IMR-90 (cell line): ENCODE measurements at regions not wholly inside any gene's neighbourhood (a gene's known extent, or its start where the extent isn't known, plus 50 kb on each side); places are given as distances from the start of the nearest gene placed in this dataset.

Experiments used
- ATAC-seq: fragments of 200-7000 bp; cut with Tn5 transposase; 2 replicates; pipeline ENCODE4 v1.9.1; 2020; ENCODE audit warnings: low read depth, mild to moderate bottlenecking, moderate library complexity
- BruUV-seq: library from RNA; stranded (reverse); fragments of 400-500 nt; replicated peaks from 2 replicates; lab custom pipeline; 2021; lab: Mats Ljungman, UMichigan
- CTCF ChIA-PET: fragments of 300-600 bp; formaldehyde crosslinking; extraction: SDS; loops from one replicate; lab custom pipeline; 2021; ENCODE audit warnings: antibody characterized with exemption; lab: Yijun Ruan, JAX
- POLR2A ChIA-PET: fragments of 300-600 bp; sonication (Branson Sonifier 250); formaldehyde crosslinking; loops from one replicate; lab custom pipeline; 2022; ENCODE audit warnings: antibody characterized with exemption; ENCODE audit not compliant: unreplicated experiment; lab: Charles Lee
- DNase-seq: peaks from one replicate; pipeline ENCODE4 v3.0.0; 2013
- H2AFZ ChIP-seq: replicated peaks from 2 replicates; pipeline ENCODE3; 2013; ENCODE audit warnings: low read length, mild to moderate bottlenecking; ENCODE audit not compliant: poor library complexity
- H2AK5ac ChIP-seq: 2 replicates; pipeline ENCODE4 v1.6.1; 2013; ENCODE audit warnings: low read depth, low read length, inconsistent platforms
- H2AK9ac ChIP-seq: replicated peaks from 2 replicates; pipeline ENCODE3; 2013; ENCODE audit warnings: mild to moderate bottlenecking, low read depth, low read length, moderate library complexity; ENCODE audit not compliant: poor library complexity
- H2BK120ac ChIP-seq: 2 replicates; pipeline ENCODE4 v1.6.1; 2013; ENCODE audit warnings: low read depth, low read length, inconsistent platforms
- H2BK15ac ChIP-seq: 3 replicates; pipeline ENCODE4 v1.6.1; 2013; ENCODE audit warnings: low read depth, low read length, inconsistent platforms
- H2BK20ac ChIP-seq: 2 replicates; pipeline ENCODE4 v1.6.1; 2013; ENCODE audit warnings: low read depth, mild to moderate bottlenecking, inconsistent platforms, low read length, moderate library complexity
- H2BK5ac ChIP-seq: 2 replicates; pipeline ENCODE4 v1.6.1; 2013; ENCODE audit warnings: mild to moderate bottlenecking, low read depth, low read length, inconsistent platforms; ENCODE audit not compliant: poor library complexity, severe bottlenecking
- H3K14ac ChIP-seq: replicated peaks from 2 replicates; pipeline ENCODE4 v1.6.1; 2013; ENCODE audit warnings: low read depth, low read length, inconsistent platforms
- H3K18ac ChIP-seq: 2 replicates; pipeline ENCODE4 v1.6.1; 2013; ENCODE audit warnings: low read depth, low read length, control low read depth
- H3K23ac ChIP-seq: 2 replicates; pipeline ENCODE4 v1.6.1; 2013; ENCODE audit warnings: low read depth, low read length, inconsistent platforms
- H3K27ac ChIP-seq: 2 replicates; pipeline ENCODE4 v1.5.1; 2013; ENCODE audit warnings: mild to moderate bottlenecking, control low read depth, low read length; ENCODE audit not compliant: insufficient read depth
- H3K27me3 ChIP-seq: 2 replicates; pipeline ENCODE4 v1.6.1; 2013; ENCODE audit warnings: low read length; ENCODE audit not compliant: control insufficient read depth, insufficient read depth
- H3K36me3 ChIP-seq: 2 replicates; pipeline ENCODE4 v1.6.1; 2013; ENCODE audit warnings: low read length, mixed read lengths; ENCODE audit not compliant: control insufficient read depth, insufficient read depth
- H3K4ac ChIP-seq: 2 replicates; pipeline ENCODE4 v1.6.1; 2013; ENCODE audit warnings: low read depth, low read length, inconsistent platforms
- H3K4me1 ChIP-seq: 2 replicates; pipeline ENCODE4 v1.6.1; 2013; ENCODE audit warnings: low read length, mixed read lengths; ENCODE audit not compliant: control insufficient read depth, insufficient read depth
- H3K4me2 ChIP-seq: 2 replicates; pipeline ENCODE4 v1.6.1; 2013; ENCODE audit warnings: low read depth, mild to moderate bottlenecking, control low read depth, low read length, moderate library complexity
- H3K4me3 ChIP-seq: 2 replicates; pipeline ENCODE4 v1.5.1; 2013; ENCODE audit warnings: low read depth, mild to moderate bottlenecking, control low read depth, low read length, moderate library complexity; ENCODE audit not compliant: insufficient read depth
- H3K56ac ChIP-seq: 2 replicates; pipeline ENCODE4 v1.6.1; 2013; ENCODE audit warnings: low read length, inconsistent platforms; ENCODE audit not compliant: insufficient read depth; ENCODE audit errors: extremely low read depth
- H3K79me1 ChIP-seq, 2 experiments: 2 replicates each; pipeline ENCODE4 v1.6.1; 2013; ENCODE audit warnings: low read length in 2 of 2, inconsistent platforms in 1 of 2, low read depth in 1 of 2
- H3K9ac ChIP-seq: 2 replicates; pipeline ENCODE4 v1.6.1; 2013; ENCODE audit warnings: low read depth, low read length, control low read depth
- H3K9me1 ChIP-seq: 2 replicates; pipeline ENCODE4 v1.6.1; 2013; ENCODE audit warnings: low read length, inconsistent platforms; ENCODE audit not compliant: insufficient read depth
- H3K9me3 ChIP-seq: 2 replicates; pipeline ENCODE4 v1.6.1; 2013; ENCODE audit warnings: low read length; ENCODE audit not compliant: control insufficient read depth, insufficient read depth
- H4K20me1 ChIP-seq: 2 replicates; pipeline ENCODE4 v1.6.1; 2013; ENCODE audit warnings: low read length, inconsistent platforms; ENCODE audit not compliant: insufficient read depth
- H4K5ac ChIP-seq: 2 replicates; pipeline ENCODE4 v1.6.1; 2013; ENCODE audit warnings: mild to moderate bottlenecking, low read depth, low read length, control low read depth
- H4K8ac ChIP-seq, 2 experiments: 2 replicates each; pipeline ENCODE4 v1.6.1; 2013; ENCODE audit warnings: low read depth in 2 of 2, low read length in 2 of 2, control low read depth in 1 of 2, inconsistent platforms in 1 of 2
- H4K91ac ChIP-seq: 2 replicates; pipeline ENCODE4 v1.6.1; 2013; ENCODE audit warnings: low read depth, low read length, inconsistent platforms; ENCODE audit not compliant: insufficient read depth
- BHLHE40 ChIP-seq: fragments of 150-350 bp; IDR thresholded peaks from 2 replicates; pipeline ENCODE4 v1.6.1; 2016; ENCODE audit warnings: mild to moderate bottlenecking, low read depth, low read length
- CEBPB ChIP-seq: IDR thresholded peaks from 2 replicates; pipeline ENCODE4 v1.6.1; 2012; ENCODE audit warnings: low read depth, low read length, improper control_type of control experiment
- CHD1 ChIP-seq: IDR thresholded peaks from 2 replicates; pipeline ENCODE4 v1.6.1; 2012; ENCODE audit warnings: low read depth, low read length, improper control_type of control experiment
- FOS ChIP-seq: fragments of 150-350 bp; IDR thresholded peaks from 2 replicates; pipeline ENCODE4 v1.6.1; 2016; ENCODE audit warnings: low read depth, low read length
- MAFK ChIP-seq: IDR thresholded peaks from 2 replicates; pipeline ENCODE4 v1.6.1; 2012; ENCODE audit warnings: low read depth, low read length, improper control_type of control experiment
- NFE2L2 ChIP-seq: fragments of 150-350 bp; IDR thresholded peaks from 2 replicates; pipeline ENCODE4 v1.6.1; 2016; ENCODE audit warnings: low read depth, mild to moderate bottlenecking, low read length
- POLR2A ChIP-seq: IDR thresholded peaks from 2 replicates; pipeline ENCODE4 v1.6.1; 2012; ENCODE audit warnings: mild to moderate bottlenecking, low read depth, low read length
- RAD21 ChIP-seq: IDR thresholded peaks from 2 replicates; pipeline ENCODE4 v1.6.1; 2012; ENCODE audit warnings: low read length, improper control_type of control experiment
- RCOR1 ChIP-seq: IDR thresholded peaks from 2 replicates; pipeline ENCODE4 v1.6.1; 2012; ENCODE audit warnings: mild to moderate bottlenecking, low read length, improper control_type of control experiment; ENCODE audit not compliant: insufficient replicate concordance
- RFX5 ChIP-seq: IDR thresholded peaks from 2 replicates; pipeline ENCODE4 v1.8.0; 2012; ENCODE audit warnings: low read depth, mild to moderate bottlenecking, low read length, moderate library complexity
- whole genome bisulfite sequencing, 2 experiments: methylation state at CpG; one replicate each; pipeline versions ENCODE4 v1.1.5 to v1.1.7; 2013; ENCODE audit warnings: missing lambda C conversion rate in 2 of 2; ENCODE audit not compliant: insufficient read length in 1 of 2; ENCODE audit errors: extremely low coverage in 2 of 2; 5-methylcytosine and 5-hydroxymethylcytosine counted together
- dilution Hi-C: fragments of 300-500 bp; cut with HindIII; formaldehyde crosslinking; loops from one replicate; pipeline ENCODE4 v1.14.3; 2018; ENCODE audit warnings: low sequenced_read_pairs; ENCODE audit not compliant: unreplicated experiment
- in situ Hi-C: fragments of 300-500 bp; cut with MboI; formaldehyde crosslinking; loops from 3 replicates; pipeline ENCODE4 v1.14.3; 2019; ENCODE audit warnings: low sequenced_read_pairs, inconsistent platforms, mixed read lengths
- intact Hi-C: fragments of 100-400 bp; cut with micrococcal nuclease; formaldehyde crosslinking; loops from 2 replicates; pipeline ENCODE4 v1.10.0; 2022
- TF ChIP-seq, protein P1 (sequence below): conservative IDR thresholded peaks from 2 replicates; pipeline ENCODE4 v1.5.1; 2012; ENCODE audit warnings: mild to moderate bottlenecking, low read depth, low read length, improper control_type of control experiment

DNA sequence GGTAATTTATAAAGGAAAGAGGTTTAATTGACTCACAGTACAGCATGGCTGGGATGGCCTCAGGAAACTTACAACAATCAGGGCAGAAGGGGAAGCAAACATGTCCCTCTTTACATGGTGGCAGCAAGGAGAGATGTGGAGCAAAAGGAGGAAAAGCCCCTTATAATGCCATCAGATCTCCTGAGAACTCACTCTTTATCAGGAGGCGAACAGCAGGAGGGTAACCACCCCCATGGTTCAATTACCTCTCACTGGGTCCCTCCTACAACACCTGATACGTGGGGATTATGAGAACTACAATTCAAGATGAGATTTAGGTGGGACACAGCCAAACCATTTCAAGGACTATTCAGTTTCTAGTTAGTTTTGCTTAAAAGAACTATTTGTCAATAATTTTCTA, 453.3 kb downstream of the C12orf50 start:
- Histone ChIP-seq H4K20me1 (no peaks in the 10 kb centered on the region), H2BK20ac (no peak overlapping the region), H2BK5ac (no peak overlapping the region), H3K18ac (no peak overlapping the region), H4K91ac (no peak overlapping the region), H3K9me1 (no peaks in the 10 kb centered on the region), H3K56ac (no peak overlapping the region), H3K4me1 (no peaks in the 10 kb centered on the region), H3K9me3 (no peaks in the 10 kb centered on the region), H3K79me1 (no peaks in the 10 kb centered on the region), H3K4me2 (no peak overlapping the region), H2AFZ (no peak overlapping the region), H2BK15ac (no peak overlapping the region), H2BK120ac (no peak overlapping the region), H2AK5ac (no peak overlapping the region), H3K27me3 (no peaks in the 10 kb centered on the region), H3K4me3 (no peak overlapping the region), H3K36me3 (no peaks in the 10 kb centered on the region), H3K14ac (no peak overlapping the region), H2AK9ac (no peak overlapping the region), H4K8ac (no peak overlapping the region), H4K5ac (no peak overlapping the region), H3K4ac (no peak overlapping the region), H3K23ac (no peak overlapping the region), H3K27ac (no peak overlapping the region), H3K9ac (no peak overlapping the region)
- DNase-seq = no peak
- dilution Hi-C loops = no loop called here
- intact Hi-C loops = no loop called here
- WGBS, 2 experiments = no CpG with 5 or more reads among the region's 2 CpGs
- CTCF ChIA-PET = no interaction called here
- in situ Hi-C loops = no loop called here
- BruUV-seq = no TSS peak
- ATAC-seq = no peak
- POLR2A ChIA-PET = no interaction called here
- TF ChIP-seq RCOR1 (no peak), CEBPB (no peak), FOS (no peak), POLR2A (no peak), MAFK (no peak), CHD1 (no peak), BHLHE40 (no peak), RFX5 (no peak), RAD21 (no peak), NFE2L2 (no peak)
- TF ChIP-seq, protein P1, sequence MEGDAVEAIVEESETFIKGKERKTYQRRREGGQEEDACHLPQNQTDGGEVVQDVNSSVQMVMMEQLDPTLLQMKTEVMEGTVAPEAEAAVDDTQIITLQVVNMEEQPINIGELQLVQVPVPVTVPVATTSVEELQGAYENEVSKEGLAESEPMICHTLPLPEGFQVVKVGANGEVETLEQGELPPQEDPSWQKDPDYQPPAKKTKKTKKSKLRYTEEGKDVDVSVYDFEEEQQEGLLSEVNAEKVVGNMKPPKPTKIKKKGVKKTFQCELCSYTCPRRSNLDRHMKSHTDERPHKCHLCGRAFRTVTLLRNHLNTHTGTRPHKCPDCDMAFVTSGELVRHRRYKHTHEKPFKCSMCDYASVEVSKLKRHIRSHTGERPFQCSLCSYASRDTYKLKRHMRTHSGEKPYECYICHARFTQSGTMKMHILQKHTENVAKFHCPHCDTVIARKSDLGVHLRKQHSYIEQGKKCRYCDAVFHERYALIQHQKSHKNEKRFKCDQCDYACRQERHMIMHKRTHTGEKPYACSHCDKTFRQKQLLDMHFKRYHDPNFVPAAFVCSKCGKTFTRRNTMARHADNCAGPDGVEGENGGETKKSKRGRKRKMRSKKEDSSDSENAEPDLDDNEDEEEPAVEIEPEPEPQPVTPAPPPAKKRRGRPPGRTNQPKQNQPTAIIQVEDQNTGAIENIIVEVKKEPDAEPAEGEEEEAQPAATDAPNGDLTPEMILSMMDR = no peak
